SK-N-SH treated with all-trans-retinoic acid at 6 μM for 48 hours (cell line): ENCODE measurements at regions not wholly inside any gene's neighbourhood (a gene's known extent, or its start where the extent isn't known, plus 50 kb on each side); places are given as distances from the start of the nearest gene placed in this dataset.

Experiments
- ARNTL ChIP-seq: fragments of 450-650 bp; formaldehyde crosslinking; IDR thresholded peaks from 2 replicates; pipeline ENCODE4 v1.5.0; 2020; ENCODE audit warnings: low read depth, mild to moderate bottlenecking, moderate library complexity, borderline replicate concordance
- BACH2 ChIP-seq: fragments of 250-450 bp; sonication (Bioruptor Pico); IDR thresholded peaks from 2 replicates; pipeline ENCODE4 v1.9.0; 2021; ENCODE audit warnings: mild to moderate bottlenecking, borderline replicate concordance
- RARB ChIP-seq: fragments of 250-450 bp; sonication (Bioruptor Pico); IDR thresholded peaks from 2 replicates; pipeline ENCODE4 v1.8.0; 2021; ENCODE audit warnings: mild to moderate bottlenecking, moderate library complexity
- ZNF70 ChIP-seq: fragments of 450-650 bp; formaldehyde crosslinking; IDR thresholded peaks from 2 replicates; pipeline ENCODE4 v1.5.0; 2020; ENCODE audit warnings: mild to moderate bottlenecking, moderate library complexity

DNA sequence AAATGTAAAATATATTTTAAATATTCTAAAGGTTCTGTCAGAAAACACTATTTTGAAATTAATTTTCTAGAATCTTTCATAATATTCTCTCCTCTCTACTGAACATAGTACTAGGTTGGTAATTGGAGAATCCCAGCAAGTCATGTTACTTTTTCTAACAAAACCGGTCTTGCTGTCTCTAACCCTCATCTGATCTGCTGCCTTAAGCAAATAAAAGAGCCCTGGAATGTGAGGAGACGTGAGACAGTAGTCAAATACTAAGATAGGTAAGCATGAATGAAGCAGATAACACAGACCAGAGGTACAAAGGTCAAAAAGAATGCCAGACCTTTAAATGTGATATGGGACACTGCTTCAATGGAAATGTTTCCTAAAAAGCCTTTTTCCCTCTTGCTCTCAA lies 462.4 kb upstream of the NUPR2 start:
- TF ChIP-seq ARNTL (no peak), RARB (CRISPR knock-in tag) (no peak), BACH2 (no peak), ZNF70 (CRISPR knock-in tag) (no peak)
